ENCODE measurements at regions not wholly inside any gene's neighbourhood (a gene's known extent, or its start where the extent isn't known, plus 50 kb on each side); places are given as distances from the start of the nearest gene placed in this dataset.

DNA sequence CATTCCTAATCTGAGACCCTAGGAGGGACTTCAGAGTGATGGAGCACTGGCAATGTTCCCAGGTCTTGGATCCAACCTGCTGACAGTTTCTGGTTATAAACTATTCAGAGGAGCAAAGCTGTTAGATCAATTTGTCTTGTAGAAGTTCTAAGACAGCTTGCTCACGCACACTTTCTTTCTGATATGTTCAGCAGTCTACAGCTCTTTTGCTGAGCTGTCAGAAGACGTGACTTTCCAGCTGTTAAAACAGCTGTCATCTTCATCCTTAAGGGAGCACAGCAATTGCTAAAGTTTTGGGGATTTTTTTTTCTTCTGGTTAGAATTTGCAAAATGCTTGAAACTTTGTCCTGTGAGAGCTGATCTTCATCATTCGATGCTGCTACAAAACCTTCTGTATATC, 823.1 kb downstream of the SORCS1 start:
- DNase-seq (ENCODE audit: low read depth) = no peak
- TF ChIP-seq, protein P1, sequence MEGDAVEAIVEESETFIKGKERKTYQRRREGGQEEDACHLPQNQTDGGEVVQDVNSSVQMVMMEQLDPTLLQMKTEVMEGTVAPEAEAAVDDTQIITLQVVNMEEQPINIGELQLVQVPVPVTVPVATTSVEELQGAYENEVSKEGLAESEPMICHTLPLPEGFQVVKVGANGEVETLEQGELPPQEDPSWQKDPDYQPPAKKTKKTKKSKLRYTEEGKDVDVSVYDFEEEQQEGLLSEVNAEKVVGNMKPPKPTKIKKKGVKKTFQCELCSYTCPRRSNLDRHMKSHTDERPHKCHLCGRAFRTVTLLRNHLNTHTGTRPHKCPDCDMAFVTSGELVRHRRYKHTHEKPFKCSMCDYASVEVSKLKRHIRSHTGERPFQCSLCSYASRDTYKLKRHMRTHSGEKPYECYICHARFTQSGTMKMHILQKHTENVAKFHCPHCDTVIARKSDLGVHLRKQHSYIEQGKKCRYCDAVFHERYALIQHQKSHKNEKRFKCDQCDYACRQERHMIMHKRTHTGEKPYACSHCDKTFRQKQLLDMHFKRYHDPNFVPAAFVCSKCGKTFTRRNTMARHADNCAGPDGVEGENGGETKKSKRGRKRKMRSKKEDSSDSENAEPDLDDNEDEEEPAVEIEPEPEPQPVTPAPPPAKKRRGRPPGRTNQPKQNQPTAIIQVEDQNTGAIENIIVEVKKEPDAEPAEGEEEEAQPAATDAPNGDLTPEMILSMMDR (IDR thresholded peaks at IDR 0.05; ENCODE audit: control insufficient read depth, extremely low read depth, insufficient read depth) = no peak
- no peak overlapping the region for H3K4me3 ChIP-seq (ENCODE audit: low read depth, low read length)

DNA sequence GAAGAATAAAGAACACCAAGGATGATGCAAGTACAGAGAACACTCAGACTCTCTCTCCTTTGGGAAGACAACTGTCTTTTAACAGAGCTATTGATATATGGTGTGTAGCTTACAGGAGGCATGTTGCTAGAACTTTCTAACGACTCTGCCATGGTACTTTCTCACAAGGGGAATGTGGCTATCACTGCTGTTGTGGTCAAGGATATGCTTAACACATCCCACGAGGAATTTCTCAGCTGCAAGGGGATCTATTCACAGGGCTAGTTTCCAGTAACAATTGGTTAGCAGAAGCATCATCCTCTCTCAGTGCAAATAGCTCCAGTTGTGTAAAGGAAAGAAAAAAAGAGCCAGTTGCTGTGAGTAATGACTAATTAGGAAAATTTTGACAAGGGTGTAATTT, 826.0 kb downstream of the SORCS1 start:
- no peak overlapping the region for H3K4me3 ChIP-seq (ENCODE audit: low read depth, low read length)
- DNase-seq (ENCODE audit: low read depth) = no peak
- TF ChIP-seq, protein P1 (IDR thresholded peaks at IDR 0.05; ENCODE audit: control insufficient read depth, extremely low read depth, insufficient read depth) = no peak

DNA sequence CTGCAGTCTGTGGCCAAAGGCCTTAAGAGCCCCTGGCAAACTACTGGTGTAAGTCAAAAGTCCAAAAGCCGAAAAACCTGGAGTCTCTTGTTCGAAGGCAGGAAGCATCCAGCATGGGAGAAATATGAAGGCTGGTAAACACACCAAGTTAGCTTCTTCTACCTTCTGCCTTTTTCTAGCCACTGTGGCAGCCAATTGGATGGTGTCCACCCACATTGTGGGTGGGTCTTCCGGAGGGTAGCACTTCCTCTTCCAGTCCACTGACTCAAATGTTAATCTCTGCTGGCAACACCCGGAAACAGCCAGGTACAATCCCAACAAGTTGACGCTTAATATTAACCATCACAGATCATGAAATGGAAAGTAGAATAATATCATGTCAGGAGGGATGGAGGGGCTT, 827.6 kb downstream of the SORCS1 start:
- TF ChIP-seq, protein P1 (IDR thresholded peaks at IDR 0.05; ENCODE audit: control insufficient read depth, extremely low read depth, insufficient read depth) = no peak
- DNase-seq (ENCODE audit: low read depth) = no peak

DNA sequence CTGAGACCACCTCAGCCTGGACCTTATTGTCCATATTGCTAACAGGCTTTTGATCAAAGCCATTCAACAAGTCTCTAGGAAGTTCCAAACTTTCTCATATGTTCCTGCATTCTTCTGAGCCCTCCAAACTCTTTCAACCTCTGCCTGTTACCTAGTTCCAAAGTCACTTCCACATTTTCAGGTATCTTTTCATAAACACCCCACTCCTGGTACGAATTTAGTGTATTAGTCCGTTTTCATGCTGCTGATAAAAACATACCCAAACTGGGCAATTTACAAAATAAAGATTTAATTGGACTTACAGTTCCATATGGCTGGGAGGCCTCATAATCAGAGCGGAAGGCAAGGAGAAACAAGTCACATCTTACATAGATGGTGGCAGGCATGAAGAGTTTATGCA, 836.8 kb downstream of the SORCS1 start:
- TF ChIP-seq, protein P1 (IDR thresholded peaks at IDR 0.05; ENCODE audit: control insufficient read depth, extremely low read depth, insufficient read depth) = no peak
- no peak overlapping the region for H3K4me3 ChIP-seq (ENCODE audit: low read depth, low read length)
- DNase-seq (ENCODE audit: low read depth) = no peak

More for the DNA sequence above, 827.6 kb downstream of the SORCS1 start:
- H3K4me3 ChIP-seq (ENCODE audit: low read depth, low read length) = no peak overlapping the region

DNA sequence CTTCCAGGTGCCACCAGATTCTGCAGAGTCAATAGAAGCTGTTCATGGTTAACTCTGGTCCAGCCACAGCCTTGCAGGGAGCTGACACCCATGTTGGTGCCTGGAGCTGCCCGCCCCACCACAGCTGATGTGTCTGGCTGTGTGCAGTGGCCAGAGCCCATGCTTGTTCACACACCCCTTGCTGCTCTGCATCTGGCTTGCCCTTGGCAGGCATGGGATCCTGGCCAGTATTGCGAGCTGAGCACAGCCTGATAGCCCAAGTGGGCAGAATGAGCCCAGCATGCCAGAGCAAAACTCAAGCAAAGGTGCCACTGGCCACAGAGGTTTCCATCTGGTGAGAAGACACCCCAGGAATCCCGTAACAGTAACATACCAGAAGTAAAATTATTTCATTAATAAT, 843.6 kb downstream of the SORCS1 start:
- no peak overlapping the region for H3K4me3 ChIP-seq (ENCODE audit: low read depth, low read length)
- TF ChIP-seq, protein P1 (IDR thresholded peaks at IDR 0.05; ENCODE audit: control insufficient read depth, extremely low read depth, insufficient read depth) = no peak
- DNase-seq (ENCODE audit: low read depth) = no peak

DNA sequence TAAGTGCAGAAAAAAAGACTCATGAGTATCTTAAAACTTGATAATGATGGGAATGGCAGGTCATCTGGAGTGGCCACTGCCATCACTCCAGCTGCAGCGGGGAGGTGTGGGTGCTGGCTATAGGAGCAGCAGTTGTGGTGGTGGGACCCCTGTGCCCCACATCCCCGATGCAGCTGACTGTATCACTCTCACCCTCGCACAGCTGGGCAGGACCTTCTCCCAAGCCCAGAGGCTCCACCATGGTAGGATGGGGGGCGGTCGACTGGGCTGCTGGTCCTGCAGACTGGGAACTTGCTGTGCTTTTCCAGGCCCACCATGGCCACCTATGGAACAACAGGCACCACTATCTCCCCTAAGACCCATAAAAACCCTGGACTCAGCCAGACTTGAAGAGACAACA, 844.4 kb downstream of the SORCS1 start:
- TF ChIP-seq, protein P1 (IDR thresholded peaks at IDR 0.05; ENCODE audit: control insufficient read depth, extremely low read depth, insufficient read depth) = no peak
- no peak overlapping the region for H3K4me3 ChIP-seq (ENCODE audit: low read depth, low read length)
- DNase-seq (ENCODE audit: low read depth) = no peak

DNA sequence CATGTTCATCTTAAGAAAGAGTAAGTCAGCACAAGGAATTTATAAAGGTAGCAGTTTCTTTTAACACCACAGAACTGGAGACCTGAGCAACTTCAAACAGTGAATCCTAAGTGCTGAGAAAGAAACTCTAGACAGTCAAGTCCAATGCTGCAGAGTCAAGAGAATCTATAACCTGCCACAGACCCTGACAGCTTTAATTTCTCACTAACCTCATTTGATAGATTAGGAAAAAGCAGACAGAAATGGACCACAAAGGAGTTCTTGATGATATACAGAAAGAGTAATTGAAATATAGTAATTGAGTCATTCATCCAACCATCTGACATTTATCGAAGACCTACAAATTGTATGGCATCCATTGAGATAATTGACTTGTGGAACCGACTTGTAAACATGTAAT, 847.0 kb downstream of the SORCS1 start:
- TF ChIP-seq, protein P1 (IDR thresholded peaks at IDR 0.05; ENCODE audit: control insufficient read depth, extremely low read depth, insufficient read depth) = no peak
- no peak overlapping the region for H3K4me3 ChIP-seq (ENCODE audit: low read depth, low read length)
- DNase-seq (ENCODE audit: low read depth) = no peak

Measured in LNCaP clone FGC (cell line).